ENCODE measurements at regions not wholly inside any gene's neighbourhood (a gene's known extent, or its start where the extent isn't known, plus 50 kb on each side); places are given as distances from the start of the nearest gene placed in this dataset.

DNA sequence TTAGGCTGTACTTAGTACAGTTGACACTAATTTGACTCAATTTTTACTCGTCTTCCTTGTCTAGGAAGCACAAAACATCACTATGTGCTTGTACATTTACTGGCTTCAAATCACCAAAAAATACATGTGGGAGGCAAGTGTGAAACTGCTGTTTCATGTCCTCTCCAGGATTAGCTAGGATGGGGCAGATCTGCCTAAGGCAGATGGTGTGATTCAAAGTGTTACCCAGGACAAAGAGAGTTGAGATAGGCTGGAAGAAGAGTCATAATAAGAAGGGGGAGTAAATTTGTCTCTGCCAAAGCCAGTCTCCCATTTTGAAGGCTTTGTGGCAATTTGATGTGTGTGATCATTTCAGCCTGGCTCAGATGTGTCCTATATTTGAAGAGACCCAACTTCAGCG lies 821.6 kb upstream of the ZEB2 start:
- no peak for TF ChIP-seq CTCF (IDR thresholded peaks at IDR 0.05)
- no peak for TF ChIP-seq EP300 (IDR thresholded peaks at IDR 0.05)
- TF ChIP-seq POLR2A (IDR thresholded peaks at IDR 0.05) = no peak
- TF ChIP-seq POLR2AphosphoS5 (IDR thresholded peaks at IDR 0.05) = no peak
- WGBS = 80% methylated on average over 2 of the region's 2 CpGs
- no peak overlapping the region for H3K27ac ChIP-seq
- no peak overlapping the region for H3K4me3 ChIP-seq
- no peaks in the 10 kb centered on the region for H3K4me1 ChIP-seq
- H3K27me3 ChIP-seq = no peaks in the 10 kb centered on the region
- DNase-seq (ENCODE audit: low spot score in 2 of 2) = no peak
- H3K36me3 ChIP-seq = no peaks in the 10 kb centered on the region
- H3K9me3 ChIP-seq = no peaks in the 10 kb centered on the region

GRCh38 chr2:145339646-145340045 lies 819.7 kb upstream of the ZEB2 start:
- no peak for DNase-seq (ENCODE audit: low spot score in 2 of 2)

DNA sequence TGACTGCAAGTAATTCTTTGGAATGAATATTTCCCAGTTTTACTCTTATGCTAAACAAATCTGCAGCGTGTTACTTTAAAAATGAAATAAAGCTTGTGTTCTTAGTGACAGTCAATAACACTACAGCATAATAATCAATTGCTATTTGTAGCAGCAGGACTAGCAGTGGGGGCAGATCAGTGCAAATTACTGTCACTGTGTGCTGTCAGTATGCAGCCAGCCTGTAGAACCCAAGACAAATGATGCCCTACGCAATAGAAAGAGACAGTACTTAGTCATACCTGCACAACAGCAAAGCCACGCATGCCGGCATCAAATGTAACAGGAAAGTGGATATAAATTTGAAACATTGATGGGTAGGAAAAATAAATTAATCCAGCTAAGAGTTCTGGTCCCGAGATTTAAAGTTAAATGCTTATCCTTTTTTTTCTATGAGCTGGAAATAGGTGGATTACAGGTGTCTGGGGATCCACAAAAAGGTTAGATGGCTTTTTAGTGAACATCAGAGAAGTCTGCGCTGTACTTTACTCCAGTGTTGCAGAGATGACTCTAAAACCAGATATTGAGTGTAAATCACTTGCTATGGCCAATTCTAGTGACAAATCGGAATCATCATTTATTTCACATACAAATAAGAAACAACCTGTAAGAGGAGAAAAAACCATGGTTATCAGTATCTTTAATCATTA lies 812.4 kb upstream of the ZEB2 start:
- WGBS = 70% methylated on average over 7 of the region's 7 CpGs
- DNase-seq (ENCODE audit: low spot score in 2 of 2) = no peak
- no peak overlapping the region for H3K27ac ChIP-seq
- H3K4me1 ChIP-seq = no peaks in the 10 kb centered on the region
- no peak overlapping the region for H3K4me3 ChIP-seq
- no peaks in the 10 kb centered on the region for H3K9me3 ChIP-seq
- H3K36me3 ChIP-seq = no peaks in the 10 kb centered on the region
- H3K27me3 ChIP-seq = no peaks in the 10 kb centered on the region
- TF ChIP-seq CTCF (IDR thresholded peaks at IDR 0.05) (no peak), EP300 (IDR thresholded peaks at IDR 0.05) (no peak), POLR2AphosphoS5 (IDR thresholded peaks at IDR 0.05) (no peak), POLR2A (IDR thresholded peaks at IDR 0.05) (no peak)

More at GRCh38 chr2:145339646-145340045, 819.7 kb upstream of the ZEB2 start:
- Histone ChIP-seq H3K27ac (no peak overlapping the region), H3K4me1 (no peaks in the 10 kb centered on the region), H3K4me3 (no peak overlapping the region), H3K36me3 (no peaks in the 10 kb centered on the region), H3K9me3 (no peaks in the 10 kb centered on the region), H3K27me3 (no peaks in the 10 kb centered on the region)
- 59% methylated on average over 3 of the region's 3 CpGs for WGBS
- no peak for TF ChIP-seq POLR2A (IDR thresholded peaks at IDR 0.05)
- TF ChIP-seq POLR2AphosphoS5 (IDR thresholded peaks at IDR 0.05) = no peak
- TF ChIP-seq CTCF (IDR thresholded peaks at IDR 0.05) = no peak
- no peak for TF ChIP-seq EP300 (IDR thresholded peaks at IDR 0.05)

DNA sequence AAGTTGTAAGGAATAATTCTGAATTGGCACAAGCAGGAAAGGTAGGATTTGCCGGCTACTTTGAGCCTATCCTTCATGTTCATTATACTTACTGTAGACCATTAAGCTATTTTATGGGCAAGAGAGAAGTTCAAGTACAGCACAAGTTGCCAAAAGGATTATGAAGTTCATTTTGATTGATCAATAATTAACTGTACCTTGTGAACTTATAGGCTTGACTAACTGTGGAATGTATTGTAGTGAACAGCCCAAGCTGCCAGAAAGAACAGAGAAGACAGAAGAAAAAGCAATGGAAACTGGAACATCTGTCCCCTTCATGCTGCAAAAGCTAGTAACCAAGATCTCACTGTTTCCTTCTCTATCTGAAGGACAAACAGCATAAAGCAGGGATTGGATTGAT lies 810.1 kb upstream of the ZEB2 start:
- 97% methylated on average over 1 of the region's 1 CpG for WGBS
- Histone ChIP-seq H3K9me3 (no peaks in the 10 kb centered on the region), H3K4me3 (no peak overlapping the region), H3K4me1 (no peaks in the 10 kb centered on the region), H3K27ac (no peak overlapping the region), H3K36me3 (no peaks in the 10 kb centered on the region), H3K27me3 (no peaks in the 10 kb centered on the region)
- TF ChIP-seq POLR2AphosphoS5 (IDR thresholded peaks at IDR 0.05) = no peak
- no peak for TF ChIP-seq CTCF (IDR thresholded peaks at IDR 0.05)
- TF ChIP-seq POLR2A (IDR thresholded peaks at IDR 0.05) = no peak
- no peak for TF ChIP-seq EP300 (IDR thresholded peaks at IDR 0.05)
- no peak for DNase-seq (ENCODE audit: low spot score in 2 of 2)

DNA sequence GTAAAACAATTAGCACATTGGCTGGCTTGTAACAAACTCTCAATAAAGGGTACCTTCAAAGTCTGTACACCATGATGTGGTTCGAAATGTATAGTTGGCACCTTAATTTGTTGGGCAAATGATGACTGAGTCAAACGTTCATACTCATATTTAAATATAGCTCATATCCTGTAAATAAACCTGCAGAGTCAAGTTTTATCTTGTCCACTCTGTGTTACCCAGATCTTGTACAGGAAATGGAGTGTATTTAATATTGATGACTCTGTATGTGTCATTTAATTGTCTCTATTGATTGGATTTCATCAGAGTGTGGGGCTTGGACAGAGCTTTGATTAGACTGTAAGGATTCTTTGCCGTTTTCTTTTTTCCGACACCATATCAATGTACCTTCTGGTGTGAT lies 805.6 kb upstream of the ZEB2 start:
- H3K27me3 ChIP-seq = no peaks in the 10 kb centered on the region
- peaks cover 5% of the 10 kb centered on the region for H3K4me1 ChIP-seq
- H3K36me3 ChIP-seq = no peaks in the 10 kb centered on the region
- TF ChIP-seq POLR2AphosphoS5 (IDR thresholded peaks at IDR 0.05) = no peak
- TF ChIP-seq POLR2A (IDR thresholded peaks at IDR 0.05) = no peak
- no peak for TF ChIP-seq CTCF (IDR thresholded peaks at IDR 0.05)
- no peak for TF ChIP-seq EP300 (IDR thresholded peaks at IDR 0.05)
- no peak overlapping the region for H3K4me3 ChIP-seq
- WGBS = 58% methylated on average over 4 of the region's 4 CpGs
- H3K27ac ChIP-seq = no peak overlapping the region
- H3K9me3 ChIP-seq = no peaks in the 10 kb centered on the region
- DNase-seq (ENCODE audit: low spot score in 2 of 2) = no peak

All from suprapubic skin (tissue), 4 donors.